Epithelial cell of esophagus (primary cell): ENCODE measurements at regions not wholly inside any gene's neighbourhood (a gene's known extent, or its start where the extent isn't known, plus 50 kb on each side); places are given as distances from the start of the nearest gene placed in this dataset.
"Not testable (repeated sequence)": the region's sequence is repeated elsewhere in the genome, so short reads cannot be mapped to it uniquely, and the experiment has no call there.

ENCODE experiments used
- DNase-seq: peaks from one replicate; pipeline ENCODE4 v3.0.0; 2010; ENCODE audit warnings: low read depth
- H3K4me3 ChIP-seq: 2 replicates; pipeline ENCODE4 v1.5.1; 2011; ENCODE audit warnings: mild to moderate bottlenecking, low read length, control low read depth
- CTCF ChIP-seq: IDR thresholded peaks from 2 replicates; pipeline ENCODE4 v1.5.1; 2011; ENCODE audit warnings: low read depth, mild to moderate bottlenecking, low read length, control low read depth, inconsistent platforms; ENCODE audit not compliant: insufficient read depth; ENCODE audit errors: missing control alignments

- TF ChIP-seq CTCF = no peak
- no peak overlapping the region for H3K4me3 ChIP-seq
- no peak for DNase-seq
Measured at GRCh38 chr11:29627541-29627940, 389.3 kb downstream of the KCNA4 start.

- no peak overlapping the region for H3K4me3 ChIP-seq
- DNase-seq = no peak
- no peak for TF ChIP-seq CTCF
Measured at GRCh38 chr11:29623144-29623722, 393.6 kb downstream of the KCNA4 start.

DNA sequence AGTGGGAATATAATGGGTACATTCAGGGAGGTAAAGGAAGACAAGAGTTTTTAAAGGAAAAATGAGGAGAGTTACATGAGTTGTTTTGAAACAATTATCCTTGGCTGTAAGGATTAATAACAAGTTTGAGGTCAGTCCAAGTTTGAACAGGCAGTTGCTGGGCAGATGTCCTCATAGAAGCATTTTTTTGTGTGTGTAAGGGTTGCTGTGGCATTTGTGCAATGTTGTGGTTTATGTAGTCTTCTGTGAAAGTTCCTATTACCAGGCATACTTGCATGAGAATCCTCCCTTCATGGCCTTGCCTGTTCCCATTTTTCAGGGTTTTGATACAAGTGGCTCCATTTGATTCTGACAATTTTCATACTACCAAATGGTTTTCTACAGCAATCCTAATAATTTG is 400.2 kb downstream of the KCNA4 start:
- no peak overlapping the region for H3K4me3 ChIP-seq
- DNase-seq = peak; percentile 41
- TF ChIP-seq CTCF = no peak

GRCh38 chr11:29612423-29612822 is 404.4 kb downstream of the KCNA4 start:
- TF ChIP-seq CTCF = no peak
- no peak for DNase-seq
- H3K4me3 ChIP-seq = no peak overlapping the region

GRCh38 chr11:29606330-29607031 is 410.3 kb downstream of the KCNA4 start:
- no peak for TF ChIP-seq CTCF
- DNase-seq = no peak
- no peak overlapping the region for H3K4me3 ChIP-seq

DNA sequence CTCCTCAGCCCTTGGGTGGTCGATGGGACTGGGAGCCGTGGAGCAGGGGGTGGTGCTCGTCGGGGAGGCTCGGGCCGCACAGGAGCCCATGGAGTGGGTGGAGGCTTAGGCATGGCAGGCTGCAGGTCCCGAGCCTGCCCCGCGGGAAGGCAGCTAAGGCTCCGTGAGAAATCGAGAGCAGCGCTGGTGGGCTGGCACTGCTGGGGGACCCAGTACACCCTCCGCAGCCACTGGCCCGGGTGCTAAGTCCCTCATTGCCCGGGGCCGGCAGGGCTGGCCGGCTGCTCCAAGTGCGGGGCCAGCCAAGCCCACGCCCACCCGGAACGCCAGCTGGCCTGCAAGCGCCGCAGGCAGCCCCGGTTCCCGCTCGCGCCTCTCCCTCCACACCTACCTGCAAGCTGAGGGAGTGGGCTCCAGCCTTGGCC is 416.7 kb downstream of the KCNA4 start:
- not testable (repeated sequence) for DNase-seq, H3K4me3 ChIP-seq

GRCh38 chr11:29584342-29584741 is 432.5 kb downstream of the KCNA4 start:
- TF ChIP-seq CTCF = no peak
- H3K4me3 ChIP-seq = no peak overlapping the region
- DNase-seq = no peak
